Pons (tissue), 1 donor: ENCODE measurements at regions not wholly inside any gene's neighbourhood (a gene's known extent, or its start where the extent isn't known, plus 50 kb on each side); places are given as distances from the start of the nearest gene placed in this dataset.
A peak's percentile ranks its signal among the peaks of the same experiment; 100 is the strongest.
"Not testable (repeated sequence)": the region's sequence is repeated elsewhere in the genome, so short reads cannot be mapped to it uniquely, and the experiment has no call there.

Source experiments
- DNase-seq: peaks from one replicate; pipeline ENCODE4 v3.0.0-alpha.2; 2016; ENCODE audit warnings: low spot score

DNA sequence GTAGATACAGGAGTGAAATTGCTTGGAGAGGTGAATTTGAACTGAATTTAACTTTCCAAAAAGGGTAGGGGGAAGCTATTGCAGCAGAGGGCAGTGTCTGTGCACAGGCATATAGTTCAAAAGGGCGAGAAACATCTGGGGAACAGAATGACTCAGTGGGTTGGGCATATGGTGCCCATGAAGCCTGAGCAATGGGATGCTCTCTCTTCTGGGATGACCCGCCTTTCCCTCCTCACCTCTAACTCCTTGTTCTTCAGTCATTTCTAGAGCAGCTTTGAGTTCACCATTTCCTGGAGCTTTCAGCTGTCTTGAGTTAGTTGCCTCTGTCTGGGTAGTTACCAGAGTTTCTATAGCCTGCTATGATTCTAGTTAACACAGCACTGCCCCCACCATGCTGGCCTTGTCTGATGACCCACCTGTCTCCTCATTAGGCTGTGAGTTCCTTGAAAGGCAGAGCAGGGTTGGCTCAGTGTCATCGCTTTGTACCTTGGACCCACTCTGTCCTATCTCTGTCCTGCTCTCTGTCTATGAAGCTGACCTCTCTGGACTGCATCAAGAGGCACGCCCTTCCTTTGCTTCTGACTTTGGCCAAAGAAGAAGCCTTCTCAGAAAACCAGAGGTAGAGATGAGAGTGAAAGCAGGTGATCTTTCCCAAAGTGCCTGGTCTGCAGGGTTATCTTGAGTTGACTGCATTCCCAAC lies 299.6 kb upstream of the KLF4 start:
- DNase-seq = no peak

DNA sequence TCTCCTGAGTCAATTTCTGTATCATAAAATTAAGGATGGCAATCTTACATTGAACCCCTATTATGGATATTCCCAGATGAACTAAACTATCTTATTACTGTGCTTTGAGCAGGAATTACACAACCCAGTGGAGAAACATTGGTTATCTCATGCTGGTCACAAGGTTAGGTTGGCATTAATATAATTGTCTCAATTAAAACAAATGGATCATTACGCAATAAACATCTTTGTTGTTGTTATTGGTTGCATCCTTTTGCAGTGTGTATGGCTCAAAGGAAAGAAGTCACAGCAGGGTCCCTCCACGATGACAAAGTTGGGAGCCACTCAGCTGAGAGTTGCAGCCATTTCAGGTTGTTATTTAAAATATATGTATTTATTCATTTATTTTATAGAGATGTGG lies 297.0 kb upstream of the KLF4 start:
- no peak for DNase-seq

DNA sequence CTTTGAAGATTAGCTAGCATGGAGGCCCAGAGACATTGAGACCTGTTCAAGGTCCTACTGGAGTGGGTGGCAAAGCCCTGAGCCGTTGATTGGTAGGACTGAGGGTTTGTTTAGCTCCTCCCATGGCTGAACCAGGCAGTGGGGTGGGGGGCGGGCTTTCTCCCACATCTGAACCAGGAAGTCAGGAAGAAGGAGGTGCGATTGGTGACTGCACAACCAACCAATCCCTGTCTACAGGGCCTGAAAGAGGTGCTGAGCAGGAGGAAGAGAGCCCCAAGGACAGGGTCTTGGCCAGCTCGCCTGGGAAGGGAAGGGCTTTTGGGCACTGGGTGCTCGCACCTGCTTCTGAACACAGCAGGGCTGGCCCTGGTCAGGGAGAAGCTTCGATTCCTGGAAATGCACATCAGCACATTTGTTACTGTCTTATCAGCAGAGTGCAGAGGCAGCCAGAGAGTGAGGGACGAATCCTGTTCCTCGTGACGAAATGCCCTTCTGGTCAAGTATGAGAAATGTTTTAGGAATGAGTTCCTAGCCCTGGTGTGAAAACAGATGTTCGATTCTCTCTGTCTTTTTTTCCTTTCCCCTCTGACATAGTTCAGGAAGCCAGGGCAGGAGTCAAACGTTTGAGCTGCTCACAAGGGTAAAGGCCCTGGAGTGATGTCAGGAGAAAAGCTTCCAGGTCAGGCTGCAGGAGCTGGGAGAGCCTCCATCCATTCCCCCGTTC lies 294.8 kb upstream of the KLF4 start:
- DNase-seq = no peak

DNA sequence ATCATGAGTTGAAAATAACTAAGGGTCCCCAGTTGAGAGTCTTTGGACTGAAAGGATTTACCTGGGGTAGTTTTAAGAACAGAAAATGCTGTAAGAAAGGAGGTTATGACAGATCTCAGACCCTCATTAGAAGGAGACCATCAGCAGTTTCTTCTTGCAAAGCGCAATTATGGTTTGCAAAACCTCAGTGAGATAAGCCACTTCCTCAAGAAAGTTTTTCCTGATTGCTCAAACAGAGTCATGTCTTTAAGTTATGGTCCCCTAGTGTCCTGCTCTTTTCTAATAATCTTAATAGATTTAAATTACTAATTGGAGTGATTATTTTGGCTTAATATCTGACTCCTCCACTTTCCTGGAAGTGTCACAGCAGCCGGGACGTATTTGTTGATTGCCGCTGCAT lies 293.2 kb upstream of the KLF4 start:
- no peak for DNase-seq

GRCh38 chr9:107782381-107782780 lies 292.8 kb upstream of the KLF4 start:
- no peak for DNase-seq

- no peak for DNase-seq
Observed at GRCh38 chr9:107780960-107781359, 291.4 kb upstream of the KLF4 start.

GRCh38 chr9:107779731-107780130 lies 290.2 kb upstream of the KLF4 start:
- no peak for DNase-seq

GRCh38 chr9:107778661-107779060 lies 289.1 kb upstream of the KLF4 start:
- no peak for DNase-seq

DNA sequence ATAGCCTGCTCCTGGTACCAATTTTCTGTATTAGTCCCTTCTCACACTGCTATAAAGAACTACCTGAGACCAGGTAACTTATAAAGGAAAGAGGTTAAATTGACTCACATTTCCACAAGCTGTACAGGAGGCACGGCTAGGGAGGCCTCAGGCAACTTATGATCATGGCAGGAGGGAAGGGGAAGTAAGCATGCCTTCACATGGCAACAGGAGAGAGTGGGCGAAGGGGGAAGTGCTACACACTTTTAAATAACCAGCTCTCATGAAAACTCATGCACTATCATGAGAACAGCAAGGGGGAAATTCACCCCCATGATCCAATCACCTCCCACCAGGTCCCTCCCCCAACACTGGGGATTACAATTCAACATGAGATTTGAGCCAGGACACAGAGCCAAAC lies 284.5 kb upstream of the KLF4 start:
- DNase-seq = peak; percentile 47

DNA sequence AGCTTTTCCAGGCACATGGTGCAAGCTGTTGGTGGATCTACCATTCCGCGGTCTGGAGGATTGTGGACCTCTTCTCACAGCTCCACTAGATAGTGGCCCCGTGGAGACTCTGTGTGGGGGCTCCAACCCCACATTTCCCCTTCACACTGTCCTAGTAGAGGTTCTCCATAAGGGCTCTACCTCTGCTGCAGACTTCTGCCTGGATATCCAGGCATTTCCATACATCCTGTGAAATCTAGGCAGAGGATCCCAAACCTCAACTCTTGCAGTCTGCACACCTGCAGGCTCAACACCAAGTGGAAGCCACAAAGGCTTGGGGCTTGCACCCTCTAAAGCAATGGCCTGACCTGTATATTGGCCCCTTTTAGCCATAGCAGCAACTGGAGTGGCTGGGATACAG lies 283.4 kb upstream of the KLF4 start:
- DNase-seq = no peak

- DNase-seq = no peak
Observed at GRCh38 chr9:107770716-107771115, 281.1 kb upstream of the KLF4 start.

GRCh38 chr9:107768224-107768623 lies 278.7 kb upstream of the KLF4 start:
- no peak for DNase-seq

- DNase-seq = no peak
Observed at GRCh38 chr9:107767711-107768110, 278.1 kb upstream of the KLF4 start.

GRCh38 chr9:107763469-107763868 lies 273.9 kb upstream of the KLF4 start:
- DNase-seq = not testable (repeated sequence)

DNA sequence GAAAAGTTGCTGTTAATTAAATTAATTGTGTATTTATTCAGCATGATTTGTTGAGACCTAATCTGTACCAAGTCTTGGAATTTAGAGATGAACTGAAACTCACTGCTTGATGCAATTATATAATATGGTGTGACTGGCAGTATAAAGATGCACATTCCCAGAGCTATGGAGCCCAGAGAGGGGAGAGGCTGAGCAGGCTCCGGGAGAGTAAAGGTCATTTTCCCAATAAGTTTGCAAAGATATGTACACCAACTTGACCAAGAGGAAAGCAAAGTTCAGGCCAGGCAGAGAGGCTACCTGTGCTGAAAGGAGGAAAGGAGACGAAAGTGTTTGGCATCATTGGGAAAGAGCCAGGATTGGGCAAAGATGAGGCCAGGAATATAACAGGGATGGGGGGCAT lies 271.7 kb upstream of the KLF4 start:
- DNase-seq = no peak

GRCh38 chr9:107760469-107761242 lies 271.1 kb upstream of the KLF4 start:
- peak; percentile 77 for DNase-seq

DNA sequence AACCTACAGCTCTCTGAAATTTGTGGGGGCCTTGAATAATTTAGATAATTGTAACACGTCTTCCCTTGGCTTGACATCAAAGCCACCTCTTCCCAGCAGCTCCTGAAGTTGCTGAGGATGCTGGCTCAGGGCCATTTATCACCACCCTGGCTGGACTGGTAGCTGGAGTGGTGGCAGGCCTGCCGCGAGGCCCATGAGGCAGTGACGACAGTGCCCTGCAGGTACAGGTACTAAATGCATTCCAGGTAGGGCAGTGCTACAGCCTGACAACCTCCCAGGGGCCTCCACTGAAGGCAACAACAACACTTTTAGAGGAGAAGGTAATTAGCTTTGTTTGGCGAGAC lies 270.2 kb upstream of the KLF4 start:
- no peak for DNase-seq

DNA sequence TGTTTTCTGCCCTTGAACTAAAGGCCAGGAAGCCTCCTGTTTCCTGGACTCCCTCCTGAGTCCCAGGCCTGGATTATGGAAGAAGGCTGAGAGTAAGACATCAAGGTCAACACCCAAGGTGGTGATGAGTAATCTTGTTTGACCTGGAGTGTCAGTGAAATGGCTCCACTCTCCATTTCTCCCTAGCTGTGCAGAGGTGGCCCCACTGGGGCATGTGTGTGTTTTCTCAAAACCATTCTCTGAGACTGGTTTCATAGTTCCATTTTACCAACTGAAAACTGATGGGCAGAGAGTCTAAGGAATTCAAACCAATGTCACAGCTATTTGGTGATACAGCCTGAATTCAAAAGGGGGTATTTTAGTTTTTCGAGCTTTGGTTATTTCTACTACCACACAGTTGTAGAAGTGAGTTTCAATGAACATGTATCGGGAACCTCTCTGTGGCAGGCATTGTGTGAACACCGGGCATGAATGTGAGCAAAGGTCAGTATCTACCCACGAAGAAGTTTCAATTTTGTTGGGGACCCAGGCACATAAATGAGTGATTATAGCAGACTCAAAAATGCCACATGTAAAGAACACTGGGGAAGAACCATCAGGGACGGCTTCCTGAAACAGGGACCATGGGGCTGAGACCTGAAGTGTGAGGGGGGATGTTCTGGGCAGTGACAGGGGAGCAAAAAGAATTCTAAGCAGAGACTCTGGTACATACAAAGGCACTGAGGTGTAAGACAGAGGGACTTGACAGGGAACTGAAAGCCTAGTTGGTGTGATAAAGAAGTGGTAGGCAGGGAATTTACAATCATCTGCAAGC lies 269.6 kb upstream of the KLF4 start:
- DNase-seq = no peak

DNA sequence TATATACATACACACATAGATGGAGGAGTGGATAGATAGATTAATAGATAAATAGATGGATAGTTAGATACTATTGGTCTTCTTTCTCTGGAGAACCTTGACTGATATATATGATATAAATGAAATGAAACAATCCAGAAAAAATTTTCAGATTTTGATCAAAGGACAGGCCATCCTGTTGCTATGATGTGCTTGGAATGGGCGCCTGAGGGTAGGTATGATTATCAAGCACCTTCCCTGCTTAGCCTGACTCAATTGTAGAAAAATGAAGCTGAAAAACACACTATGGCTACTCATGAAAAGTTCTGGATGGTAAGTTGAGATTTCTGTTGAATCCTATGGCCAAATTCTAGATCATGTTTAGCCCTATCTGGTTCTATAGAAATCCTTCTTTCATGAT lies 266.5 kb upstream of the KLF4 start:
- DNase-seq = no peak

DNA sequence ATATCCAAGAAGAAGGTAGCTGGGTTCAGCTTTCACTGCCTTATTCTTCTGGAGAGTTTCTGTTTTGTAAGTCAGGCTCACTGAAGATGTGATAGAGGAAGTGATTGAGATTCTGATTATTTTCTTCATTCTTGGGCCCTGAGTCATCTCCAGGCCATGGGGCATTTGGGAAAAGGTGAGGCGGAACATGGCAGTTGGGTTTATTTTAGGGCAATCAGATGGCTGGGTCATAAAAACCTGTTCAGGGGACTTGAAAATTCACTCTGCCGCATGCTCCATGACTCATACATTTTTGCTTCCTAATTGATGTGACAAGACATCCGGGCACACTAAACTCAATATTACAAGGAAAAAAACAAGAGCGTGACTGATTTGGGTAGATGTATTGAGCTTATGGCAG lies 265.7 kb upstream of the KLF4 start:
- no peak for DNase-seq

DNA sequence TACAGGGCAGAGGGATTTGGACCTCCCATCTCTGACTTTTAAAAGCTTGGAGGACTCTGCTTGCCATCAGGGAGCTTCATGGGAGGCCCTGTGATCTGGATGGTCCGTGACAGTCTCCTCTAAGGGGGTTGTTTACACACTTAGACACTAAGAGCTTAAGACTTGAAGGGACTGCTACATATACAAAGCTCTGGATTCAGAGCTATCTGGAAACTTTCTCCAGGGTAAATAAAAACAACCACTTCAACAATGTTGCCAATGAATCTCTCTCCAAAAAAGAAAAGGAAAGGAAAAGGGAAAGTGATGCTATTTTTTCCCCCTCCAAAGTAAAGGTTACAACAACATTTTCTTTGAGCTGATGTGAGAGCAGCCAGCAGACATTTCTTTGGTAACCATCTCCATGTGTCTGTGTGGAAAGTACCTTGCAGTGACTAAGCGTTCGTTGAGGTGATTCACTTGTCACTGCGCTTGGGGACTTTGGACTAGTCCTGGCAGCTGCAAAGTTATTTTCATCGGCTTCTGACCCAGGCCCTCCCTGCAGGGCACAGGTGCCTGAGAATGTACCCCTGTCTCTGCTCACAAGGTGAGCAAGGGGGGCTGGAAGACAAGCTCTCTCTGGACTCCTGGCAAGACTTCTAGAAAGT lies 262.1 kb upstream of the KLF4 start:
- peak; percentile 25 for DNase-seq
